Coronary artery (tissue), 2 donors: ENCODE measurements at regions not wholly inside any gene's neighbourhood (a gene's known extent, or its start where the extent isn't known, plus 50 kb on each side); places are given as distances from the start of the nearest gene placed in this dataset.
A peak's percentile ranks its signal among the peaks of the same experiment; 100 is the strongest.

ENCODE experiments used
- DNase-seq: peaks from one replicate; pipeline ENCODE4 v3.0.0-alpha.2; 2017; ENCODE audit warnings: low spot score
- H3K27ac ChIP-seq, 2 donors: fragments of 200-600 bp; sonication (generic); one replicate each; pipeline ENCODE4 v1.5.1; 2016 to 2019
- H3K4me3 ChIP-seq: fragments of 200-600 bp; sonication (generic); 2 replicates; pipeline ENCODE4 v1.5.1; 2016; ENCODE audit warnings: mild to moderate bottlenecking, moderate library complexity
- CTCF ChIP-seq: fragments of 200-600 bp; sonication (generic); IDR thresholded peaks from one replicate; pipeline ENCODE4 v1.5.1; 2019; ENCODE audit warnings: antibody characterized with exemption

- Histone ChIP-seq H3K4me3 (no peak overlapping the region), H3K27ac (peak overlapping the region in 1 of 2 donors; percentile 12)
- DNase-seq = no peak
- TF ChIP-seq CTCF = no peak
Observed at GRCh38 chr20:11469795-11470435, 447.8 kb upstream of the BTBD3 start.

GRCh38 chr20:11473983-11474382 lies 443.7 kb upstream of the BTBD3 start:
- no peak overlapping the region for H3K4me3 ChIP-seq
- H3K27ac ChIP-seq = no peak overlapping the region
- no peak for DNase-seq
- no peak for TF ChIP-seq CTCF

- Histone ChIP-seq H3K27ac (no peak overlapping the region), H3K4me3 (no peak overlapping the region)
- no peak for TF ChIP-seq CTCF
- no peak for DNase-seq
Observed at GRCh38 chr20:11483697-11484096, 434.0 kb upstream of the BTBD3 start.

- no peak overlapping the region for H3K4me3 ChIP-seq
- no peak for DNase-seq
- H3K27ac ChIP-seq = no peak overlapping the region
- TF ChIP-seq CTCF = no peak
Observed at GRCh38 chr20:11484479-11484878, 433.2 kb upstream of the BTBD3 start.

- no peak for DNase-seq
- H3K27ac ChIP-seq = no peak overlapping the region
- TF ChIP-seq CTCF = no peak
- no peak overlapping the region for H3K4me3 ChIP-seq
Observed at GRCh38 chr20:11492386-11492785, 425.3 kb upstream of the BTBD3 start.

- Histone ChIP-seq H3K27ac (no peak overlapping the region), H3K4me3 (no peak overlapping the region)
- no peak for DNase-seq
- TF ChIP-seq CTCF = no peak
Observed at GRCh38 chr20:11492846-11493245, 424.8 kb upstream of the BTBD3 start.

- no peak for DNase-seq
- H3K27ac ChIP-seq = no peak overlapping the region
- TF ChIP-seq CTCF = no peak
- H3K4me3 ChIP-seq = no peak overlapping the region
Observed at GRCh38 chr20:11496380-11496779, 421.3 kb upstream of the BTBD3 start.
